ENCODE measurements at regions not wholly inside any gene's neighbourhood (a gene's known extent, or its start where the extent isn't known, plus 50 kb on each side); places are given as distances from the start of the nearest gene placed in this dataset.

- intact Hi-C loops (cut with DNase I) = no loop called here
- peaks cover 11% of the 10 kb centered on the region for H3K4me1 ChIP-seq
- H3K9me3 ChIP-seq = no peaks in the 10 kb centered on the region
- peaks cover 0 to 18% of the 10 kb centered on the region in 2 donors for H3K36me3 ChIP-seq
- TF ChIP-seq POLR2AphosphoS5 (IDR thresholded peaks at IDR 0.05; ENCODE audit: insufficient read depth in 1 of 2, low read depth in 1 of 2) (no peak), POLR2A (IDR thresholded peaks at IDR 0.05) (no peak)
- TF ChIP-seq, protein P1, sequence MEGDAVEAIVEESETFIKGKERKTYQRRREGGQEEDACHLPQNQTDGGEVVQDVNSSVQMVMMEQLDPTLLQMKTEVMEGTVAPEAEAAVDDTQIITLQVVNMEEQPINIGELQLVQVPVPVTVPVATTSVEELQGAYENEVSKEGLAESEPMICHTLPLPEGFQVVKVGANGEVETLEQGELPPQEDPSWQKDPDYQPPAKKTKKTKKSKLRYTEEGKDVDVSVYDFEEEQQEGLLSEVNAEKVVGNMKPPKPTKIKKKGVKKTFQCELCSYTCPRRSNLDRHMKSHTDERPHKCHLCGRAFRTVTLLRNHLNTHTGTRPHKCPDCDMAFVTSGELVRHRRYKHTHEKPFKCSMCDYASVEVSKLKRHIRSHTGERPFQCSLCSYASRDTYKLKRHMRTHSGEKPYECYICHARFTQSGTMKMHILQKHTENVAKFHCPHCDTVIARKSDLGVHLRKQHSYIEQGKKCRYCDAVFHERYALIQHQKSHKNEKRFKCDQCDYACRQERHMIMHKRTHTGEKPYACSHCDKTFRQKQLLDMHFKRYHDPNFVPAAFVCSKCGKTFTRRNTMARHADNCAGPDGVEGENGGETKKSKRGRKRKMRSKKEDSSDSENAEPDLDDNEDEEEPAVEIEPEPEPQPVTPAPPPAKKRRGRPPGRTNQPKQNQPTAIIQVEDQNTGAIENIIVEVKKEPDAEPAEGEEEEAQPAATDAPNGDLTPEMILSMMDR (IDR thresholded peaks at IDR 0.05) = no peak
- DNase-seq (ENCODE audit: extremely low spot score in 2 of 2) = no peak
- H3K4me3 ChIP-seq = no peak overlapping the region
- H3K27me3 ChIP-seq = no peaks in the 10 kb centered on the region
- H3K27ac ChIP-seq = no peak overlapping the region
Observed at GRCh38 chr18:46214435-46214834, 110.2 kb downstream of the HAUS1 start.

GRCh38 chr18:46215902-46216723, 111.9 kb downstream of the HAUS1 start:
- peaks cover 0 to 13% of the 10 kb centered on the region in 2 donors for H3K36me3 ChIP-seq
- no peaks in the 10 kb centered on the region for H3K9me3 ChIP-seq
- DNase-seq (ENCODE audit: extremely low spot score in 2 of 2) = no peak
- no peaks in the 10 kb centered on the region for H3K27me3 ChIP-seq
- intact Hi-C loops (cut with DNase I) = loop anchor here (5.0 kb wide), 1 partner anchor 1209 kb away; no protein-coding TSS in a partner anchor
- H3K27ac ChIP-seq = no peak overlapping the region
- H3K4me1 ChIP-seq = peaks cover 9% of the 10 kb centered on the region
- TF ChIP-seq POLR2A (IDR thresholded peaks at IDR 0.05) = no peak
- no peak for TF ChIP-seq POLR2AphosphoS5 (IDR thresholded peaks at IDR 0.05; ENCODE audit: insufficient read depth in 1 of 2, low read depth in 1 of 2)
- TF ChIP-seq, protein P1 (IDR thresholded peaks at IDR 0.05) = no peak
- no peak overlapping the region for H3K4me3 ChIP-seq

DNA sequence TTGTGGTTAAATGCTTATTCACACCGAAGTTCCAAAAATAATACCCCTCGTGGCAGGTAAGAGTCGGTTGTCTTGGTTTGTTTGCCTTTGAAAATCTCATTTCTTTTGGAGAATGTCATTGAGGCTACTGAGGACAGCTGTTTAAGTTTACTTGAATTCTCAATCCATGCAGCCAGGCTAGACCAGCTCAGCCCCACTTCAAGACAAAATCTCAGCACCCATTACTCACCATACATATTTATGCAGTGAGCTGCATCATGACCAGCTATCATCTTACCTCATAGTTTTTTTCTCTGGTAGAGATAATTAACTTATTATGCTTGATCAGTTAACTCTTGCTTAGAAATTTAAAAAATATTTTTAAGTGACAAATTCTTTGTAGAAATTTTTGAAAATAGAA, 115.9 kb downstream of the HAUS1 start:
- H3K4me3 ChIP-seq = no peak overlapping the region
- TF ChIP-seq, protein P1 (IDR thresholded peaks at IDR 0.05) = no peak
- TF ChIP-seq POLR2AphosphoS5 (IDR thresholded peaks at IDR 0.05; ENCODE audit: insufficient read depth in 1 of 2, low read depth in 1 of 2) (no peak), POLR2A (IDR thresholded peaks at IDR 0.05) (no peak)
- intact Hi-C loops (cut with DNase I) = no loop called here
- H3K36me3 ChIP-seq = peaks cover 0 to 13% of the 10 kb centered on the region in 2 donors
- H3K9me3 ChIP-seq = no peaks in the 10 kb centered on the region
- no peak for DNase-seq (ENCODE audit: extremely low spot score in 2 of 2)
- no peaks in the 10 kb centered on the region for H3K27me3 ChIP-seq
- H3K4me1 ChIP-seq = peaks cover 10% of the 10 kb centered on the region
- no peak overlapping the region for H3K27ac ChIP-seq

- intact Hi-C loops (cut with DNase I) = no loop called here
- Histone ChIP-seq H3K4me1 (peaks cover 10% of the 10 kb centered on the region), H3K27me3 (no peaks in the 10 kb centered on the region), H3K27ac (no peak overlapping the region), H3K4me3 (no peak overlapping the region), H3K9me3 (no peaks in the 10 kb centered on the region), H3K36me3 (no peaks in the 10 kb centered on the region)
- TF ChIP-seq, protein P1 (IDR thresholded peaks at IDR 0.05) = no peak
- TF ChIP-seq POLR2A (IDR thresholded peaks at IDR 0.05) = no peak
- no peak for TF ChIP-seq POLR2AphosphoS5 (IDR thresholded peaks at IDR 0.05; ENCODE audit: insufficient read depth in 1 of 2, low read depth in 1 of 2)
- no peak for DNase-seq (ENCODE audit: extremely low spot score in 2 of 2)
Observed at GRCh38 chr18:46222093-46222492, 117.9 kb downstream of the HAUS1 start.

DNA sequence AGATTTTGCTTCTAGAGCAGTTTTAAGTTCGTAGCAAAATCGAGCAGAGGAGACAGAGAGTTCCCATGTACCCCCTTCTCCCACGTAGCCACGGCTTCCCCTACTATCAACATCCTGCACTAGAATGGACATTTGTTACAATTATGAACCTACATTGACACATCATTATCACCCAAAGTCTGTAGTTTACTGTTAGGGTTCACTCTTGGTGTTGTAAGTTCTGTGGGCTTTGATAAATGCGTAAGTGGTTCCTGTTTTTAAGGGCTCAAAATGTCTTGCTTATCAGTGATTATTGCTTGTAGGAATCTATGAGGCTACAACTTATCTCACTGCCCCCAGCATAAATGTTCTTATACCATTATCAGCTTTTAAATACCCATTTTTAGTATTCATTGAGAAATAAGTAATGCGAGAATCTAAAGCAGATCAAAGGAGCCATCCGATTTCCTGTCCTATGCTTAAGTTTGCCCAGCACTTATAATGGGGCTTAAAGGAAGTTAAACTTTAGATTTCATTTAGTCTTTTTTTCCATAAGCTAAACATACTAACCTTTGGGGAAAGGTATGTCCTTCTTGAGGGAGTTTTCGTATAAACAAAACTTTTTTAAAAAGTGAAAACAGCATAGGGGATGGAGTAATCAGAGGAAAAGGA, 118.7 kb downstream of the HAUS1 start:
- H3K4me3 ChIP-seq = no peak overlapping the region
- H3K36me3 ChIP-seq = no peaks in the 10 kb centered on the region
- no peak overlapping the region for H3K27ac ChIP-seq
- DNase-seq (ENCODE audit: extremely low spot score in 2 of 2) = no peak
- H3K9me3 ChIP-seq = no peaks in the 10 kb centered on the region
- peaks cover 10% of the 10 kb centered on the region for H3K4me1 ChIP-seq
- intact Hi-C loops (cut with DNase I) = no loop called here
- TF ChIP-seq POLR2A (IDR thresholded peaks at IDR 0.05) (no peak), POLR2AphosphoS5 (IDR thresholded peaks at IDR 0.05; ENCODE audit: insufficient read depth in 1 of 2, low read depth in 1 of 2) (no peak)
- TF ChIP-seq, protein P1 (IDR thresholded peaks at IDR 0.05) = no peak
- no peaks in the 10 kb centered on the region for H3K27me3 ChIP-seq

Measured in vagina (tissue), 2 donors.